K562 (cell line): ENCODE measurements at regions not wholly inside any gene's neighbourhood (a gene's known extent, or its start where the extent isn't known, plus 50 kb on each side); places are given as distances from the start of the nearest gene placed in this dataset.

Source experiments
- ARID2 ChIP-seq: fragments of 450-650 bp; IDR thresholded peaks from 2 replicates; pipeline ENCODE4 v1.6.1; 2017; ENCODE audit warnings: antibody characterized with exemption, mild to moderate bottlenecking
- BMI1 ChIP-seq: fragments of 150-350 bp; IDR thresholded peaks from 2 replicates; pipeline ENCODE4 v1.6.1; 2014; ENCODE audit warnings: low read length
- CBFB ChIP-seq: sonication (generic); formaldehyde crosslinking; IDR thresholded peaks from 2 replicates; pipeline ENCODE4 v1.4.0; 2020; ENCODE audit warnings: mild to moderate bottlenecking, missing genetic modification reagents
- COPS2 ChIP-seq: fragments of 450-650 bp; conservative IDR thresholded peaks from 2 replicates; pipeline ENCODE4 v1.6.1; 2016; ENCODE audit warnings: mild to moderate bottlenecking, moderate library complexity
- POLR2A ChIP-seq: fragments of 450-650 bp; conservative IDR thresholded peaks from 2 replicates; pipeline ENCODE4 v1.6.1; 2016
- POLR2AphosphoS2 ChIP-seq: IDR thresholded peaks from 2 replicates; pipeline ENCODE4 v1.6.1; 2012; ENCODE audit warnings: low read length, improper control_type of control experiment
- SMARCE1 ChIP-seq: fragments of 450-650 bp; IDR thresholded peaks from 2 replicates; pipeline ENCODE4 v1.7.1; 2016; ENCODE audit warnings: mild to moderate bottlenecking
- SP2 ChIP-seq: IDR thresholded peaks from 2 replicates; pipeline ENCODE4 v1.6.1; 2011; ENCODE audit warnings: mild to moderate bottlenecking, low read depth, low read length, moderate library complexity; ENCODE audit not compliant: poor library complexity, severe bottlenecking; ENCODE audit errors: extremely low read depth
- YY1 ChIP-seq, 3 experiments: IDR thresholded peaks; 2 replicates each; pipeline ENCODE4 v1.6.1; 2011; ENCODE audit warnings: low read length in 2 of 3, mild to moderate bottlenecking in 2 of 3, moderate library complexity in 2 of 3, borderline replicate concordance in 1 of 3, control low read depth in 1 of 3, low read depth in 1 of 3; ENCODE audit not compliant: insufficient read depth in 3 of 3, insufficient replicate concordance in 2 of 3, control insufficient read depth in 1 of 3, insufficient read length in 1 of 3; ENCODE audit errors: extremely low read depth in 1 of 3
- ZNF354B ChIP-seq: fragments of 250-450 bp; sonication (Bioruptor Pico); IDR thresholded peaks from 2 replicates; pipeline ENCODE4 v1.4.0; 2020
- ZNF707 ChIP-seq: fragments of 250-450 bp; sonication (Bioruptor Pico); conservative IDR thresholded peaks from 2 replicates; pipeline ENCODE4 v1.8.0; 2022; ENCODE audit warnings: inconsistent platforms, mild to moderate bottlenecking, moderate library complexity
- TF ChIP-seq, protein P1 (sequence below): fragments of 250-450 bp; sonication (Bioruptor Pico); IDR thresholded peaks from 2 replicates; pipeline ENCODE4 v1.4.0; 2020; ENCODE audit warnings: mild to moderate bottlenecking, moderate library complexity
- TF ChIP-seq, protein P2 (sequence below): sonication (generic); formaldehyde crosslinking; IDR thresholded peaks from 2 replicates; pipeline ENCODE4 v1.5.0; 2020; ENCODE audit warnings: missing genetic modification reagents

DNA sequence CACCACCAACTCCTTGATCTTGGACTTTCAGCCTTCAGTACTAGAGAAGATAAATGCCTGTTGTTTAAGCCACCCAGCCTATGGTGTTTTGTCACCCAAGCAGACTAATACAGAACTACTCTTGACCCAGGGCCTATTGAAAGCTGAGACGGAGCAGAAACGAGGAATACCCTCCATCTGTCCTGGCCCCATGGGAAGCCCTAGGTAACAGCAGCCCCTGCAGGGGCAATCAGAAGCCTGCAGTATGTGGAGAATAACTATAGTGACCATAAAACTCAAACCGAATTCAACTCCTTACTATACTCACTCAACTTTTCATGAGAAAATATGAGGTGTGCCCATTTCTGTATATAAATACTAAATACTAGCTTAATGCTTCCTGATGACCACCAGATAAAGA is 307.4 kb downstream of the NUAK1 start:
- TF ChIP-seq YY1 (IDR thresholded peaks at IDR 0.05; ENCODE audit: borderline replicate concordance in 1 of 3, control insufficient read depth in 1 of 3, extremely low read depth in 1 of 3, insufficient read depth in 3 of 3, insufficient read length in 1 of 3, insufficient replicate concordance in 2 of 3, low read depth in 1 of 3, low read length in 2 of 3) (no peak), BMI1 (no peak), ZNF354B (CRISPR knock-in tag) (no peak), ZNF707 (CRISPR knock-in tag) (no peak), SMARCE1 (no peak), CBFB (no peak), POLR2AphosphoS2 (no peak), SP2 (no peak), ARID2 (no peak), POLR2A (no peak), COPS2 (no peak)
- TF ChIP-seq, protein P1, sequence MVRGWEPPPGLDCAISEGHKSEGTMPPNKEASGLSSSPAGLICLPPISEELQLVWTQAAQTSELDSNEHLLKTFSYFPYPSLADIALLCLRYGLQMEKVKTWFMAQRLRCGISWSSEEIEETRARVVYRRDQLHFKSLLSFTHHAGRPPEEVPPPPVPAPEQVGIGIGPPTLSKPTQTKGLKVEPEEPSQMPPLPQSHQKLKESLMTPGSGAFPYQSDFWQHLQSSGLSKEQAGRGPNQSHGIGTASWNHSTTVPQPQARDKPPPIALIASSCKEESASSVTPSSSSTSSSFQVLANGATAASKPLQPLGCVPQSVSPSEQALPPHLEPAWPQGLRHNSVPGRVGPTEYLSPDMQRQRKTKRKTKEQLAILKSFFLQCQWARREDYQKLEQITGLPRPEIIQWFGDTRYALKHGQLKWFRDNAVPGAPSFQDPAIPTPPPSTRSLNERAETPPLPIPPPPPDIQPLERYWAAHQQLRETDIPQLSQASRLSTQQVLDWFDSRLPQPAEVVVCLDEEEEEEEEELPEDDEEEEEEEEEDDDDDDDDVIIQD (CRISPR knock-in tag): no peak
- TF ChIP-seq, protein P2, sequence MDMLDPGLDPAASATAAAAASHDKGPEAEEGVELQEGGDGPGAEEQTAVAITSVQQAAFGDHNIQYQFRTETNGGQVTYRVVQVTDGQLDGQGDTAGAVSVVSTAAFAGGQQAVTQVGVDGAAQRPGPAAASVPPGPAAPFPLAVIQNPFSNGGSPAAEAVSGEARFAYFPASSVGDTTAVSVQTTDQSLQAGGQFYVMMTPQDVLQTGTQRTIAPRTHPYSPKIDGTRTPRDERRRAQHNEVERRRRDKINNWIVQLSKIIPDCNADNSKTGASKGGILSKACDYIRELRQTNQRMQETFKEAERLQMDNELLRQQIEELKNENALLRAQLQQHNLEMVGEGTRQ: no peak
